Liver (tissue), 8 donors: ENCODE measurements at regions not wholly inside any gene's neighbourhood (a gene's known extent, or its start where the extent isn't known, plus 50 kb on each side); places are given as distances from the start of the nearest gene placed in this dataset.

Source experiments
- DNase-seq: peaks from one replicate; pipeline ENCODE4 v3.0.0-alpha.2; 2017; ENCODE audit warnings: low spot score
- H3K27ac ChIP-seq, 2 donors: one replicate each; pipeline ENCODE4 v1.7.0; 2013; ENCODE audit warnings: inconsistent platforms in 2 of 2, low read length in 2 of 2, control low read depth in 1 of 2, low read depth in 1 of 2, mild to moderate bottlenecking in 1 of 2
- H3K27me3 ChIP-seq, 4 donors: one replicate each; pipeline versions ENCODE4 v1.6.1 to v1.7.0; 2013; ENCODE audit warnings: low read length in 3 of 4, inconsistent platforms in 1 of 4, mild to moderate bottlenecking in 1 of 4, moderate library complexity in 1 of 4; ENCODE audit not compliant: control insufficient read depth in 4 of 4, insufficient read depth in 4 of 4
- H3K36me3 ChIP-seq, 4 donors: one replicate each; pipeline versions ENCODE4 v1.6.1 to v1.7.0; 2013; ENCODE audit warnings: low read length in 3 of 4, mild to moderate bottlenecking in 3 of 4, low read depth in 1 of 4, moderate library complexity in 1 of 4; ENCODE audit not compliant: control insufficient read depth in 4 of 4, insufficient read depth in 3 of 4
- H3K4me1 ChIP-seq, 4 donors: one replicate each; pipeline versions ENCODE4 v1.6.1 to v1.7.0; 2013; ENCODE audit warnings: low read length in 3 of 4, mild to moderate bottlenecking in 3 of 4, moderate library complexity in 1 of 4; ENCODE audit not compliant: control insufficient read depth in 4 of 4, insufficient read depth in 4 of 4
- H3K4me3 ChIP-seq, 3 donors: one replicate each; pipeline versions ENCODE4 v1.6.1 to v1.7.0; 2013; ENCODE audit warnings: low read length in 3 of 3, control low read depth in 1 of 3, low read depth in 1 of 3, mild to moderate bottlenecking in 1 of 3
- H3K9ac ChIP-seq, 2 donors: one replicate each; pipeline ENCODE4 v1.7.0; 2013; ENCODE audit warnings: low read length in 2 of 2, mild to moderate bottlenecking in 2 of 2, moderate library complexity in 2 of 2, control low read depth in 1 of 2, low read depth in 1 of 2
- H3K9me3 ChIP-seq, 4 donors: one replicate each; pipeline versions ENCODE4 v1.6.1 to v1.7.0; 2013; ENCODE audit warnings: low read length in 3 of 4; ENCODE audit not compliant: control insufficient read depth in 4 of 4
- EGR1 ChIP-seq, 2 donors: IDR thresholded peaks; 2 replicates each; pipeline ENCODE4 v1.6.1; 2016 to 2018; ENCODE audit warnings: antibody characterized with exemption in 2 of 2, low read depth in 2 of 2
- FOXA1 ChIP-seq: IDR thresholded peaks from 2 replicates; pipeline ENCODE4 v1.6.1; 2016; ENCODE audit warnings: antibody characterized with exemption
- FOXA2 ChIP-seq: IDR thresholded peaks from 2 replicates; pipeline ENCODE4 v1.6.1; 2016; ENCODE audit warnings: antibody characterized with exemption
- GABPA ChIP-seq, 2 donors: IDR thresholded peaks in 1 of 2; conservative IDR thresholded peaks in 1 of 2; 2 replicates each; pipeline ENCODE4 v1.6.1; 2016; ENCODE audit warnings: antibody characterized with exemption in 2 of 2, mild to moderate bottlenecking in 1 of 2, moderate library complexity in 1 of 2
- HNF4G ChIP-seq: IDR thresholded peaks from 2 replicates; pipeline ENCODE4 v1.6.1; 2016; ENCODE audit warnings: antibody characterized with exemption
- JUND ChIP-seq, 2 donors: IDR thresholded peaks; 2 replicates each; pipeline ENCODE4 v1.6.1; 2016; ENCODE audit warnings: antibody characterized with exemption in 2 of 2
- NR2F2 ChIP-seq: IDR thresholded peaks from 2 replicates; pipeline ENCODE4 v1.6.1; 2016; ENCODE audit warnings: antibody characterized with exemption
- RAD21 ChIP-seq, 2 donors: IDR thresholded peaks; 2 replicates each; pipeline ENCODE4 v1.6.1; 2016; ENCODE audit warnings: antibody characterized with exemption in 2 of 2, mild to moderate bottlenecking in 2 of 2
- RXRA ChIP-seq, 2 donors: IDR thresholded peaks; 2 replicates each; pipeline ENCODE4 v1.6.1; 2017 to 2018; ENCODE audit warnings: antibody characterized with exemption in 2 of 2, mild to moderate bottlenecking in 1 of 2
- TAF1 ChIP-seq: conservative IDR thresholded peaks from 2 replicates; pipeline ENCODE4 v1.6.1; 2016; ENCODE audit warnings: antibody characterized with exemption, mild to moderate bottlenecking
- YY1 ChIP-seq: IDR thresholded peaks from 2 replicates; pipeline ENCODE4 v1.6.1; 2016; ENCODE audit warnings: antibody characterized with exemption, mild to moderate bottlenecking
- whole genome bisulfite sequencing: extraction: QIAGEN DNeasy Blood & Tissue Kit; methylation state at CpG from one replicate; pipeline ENCODE4 v1.1.7; 2013; 5-methylcytosine and 5-hydroxymethylcytosine counted together
- TF ChIP-seq, protein P1 (sequence below): IDR thresholded peaks from 2 replicates; pipeline ENCODE4 v1.6.1; 2016; ENCODE audit warnings: antibody characterized with exemption
- TF ChIP-seq, protein P2 (sequence below): fragments of 150-350 bp; IDR thresholded peaks from 2 replicates; pipeline ENCODE4 v1.5.1; 2017; ENCODE audit warnings: improper control_type of control experiment, low read depth, low read length; ENCODE audit not compliant: missing input control
- TF ChIP-seq, protein P3 (sequence below): IDR thresholded peaks from 2 replicates; pipeline ENCODE4 v1.6.1; 2016; ENCODE audit warnings: antibody characterized with exemption
- TF ChIP-seq, protein P4 (sequence below): IDR thresholded peaks from 2 replicates; pipeline ENCODE4 v1.6.1; 2016; ENCODE audit warnings: antibody characterized with exemption, mild to moderate bottlenecking
- TF ChIP-seq, protein P5 (sequence below): IDR thresholded peaks from 2 replicates; pipeline ENCODE4 v1.6.1; 2016; ENCODE audit warnings: antibody characterized with exemption
- donor health status: healthy.
- donor health status: healthy.
- donor health status: healthy.
- donor health status: healthy.
- donor health status: healthy.

DNA sequence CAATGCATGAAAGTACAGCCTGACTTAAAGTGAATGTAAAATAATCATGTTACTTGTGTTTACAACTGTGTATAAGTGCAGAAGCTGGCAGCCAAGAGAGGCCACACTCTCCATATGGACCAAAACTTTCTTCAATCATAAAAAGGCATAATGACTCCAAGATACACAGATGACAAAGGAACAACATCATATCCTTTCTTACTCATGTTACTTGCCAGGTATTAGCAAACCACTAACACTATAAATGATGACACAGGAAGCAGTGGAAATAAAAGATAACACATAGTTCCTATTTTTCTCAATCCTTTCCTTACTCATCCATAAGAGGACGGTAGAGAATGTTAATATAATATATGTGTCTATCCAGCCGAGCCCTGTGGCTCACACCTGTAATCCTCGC is 400.0 kb upstream of the CDH2 start:
- Histone ChIP-seq H3K4me1 (no peaks in the 10 kb centered on the region), H3K27me3 (no peaks in the 10 kb centered on the region), H3K27ac (no peak overlapping the region), H3K4me3 (no peak overlapping the region), H3K36me3 (no peaks in the 10 kb centered on the region), H3K9me3 (no peaks in the 10 kb centered on the region), H3K9ac (no peak overlapping the region)
- no peak for DNase-seq
- TF ChIP-seq NR2F2: no peak
- no peak for TF ChIP-seq GABPA (IDR thresholded peaks at IDR 0.05 in 1 of 2, conservative IDR thresholded peaks at IDR 0.05 in 1 of 2)
- TF ChIP-seq JUND (IDR thresholded peaks at IDR 0.05): no peak
- TF ChIP-seq, protein P1, sequence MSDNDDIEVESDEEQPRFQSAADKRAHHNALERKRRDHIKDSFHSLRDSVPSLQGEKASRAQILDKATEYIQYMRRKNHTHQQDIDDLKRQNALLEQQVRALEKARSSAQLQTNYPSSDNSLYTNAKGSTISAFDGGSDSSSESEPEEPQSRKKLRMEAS: no peak
- TF ChIP-seq YY1: no peak
- no peak for TF ChIP-seq TAF1
- no peak for TF ChIP-seq EGR1 (IDR thresholded peaks at IDR 0.05; ENCODE audit: low read depth in 2 of 2)
- TF ChIP-seq, protein P2, sequence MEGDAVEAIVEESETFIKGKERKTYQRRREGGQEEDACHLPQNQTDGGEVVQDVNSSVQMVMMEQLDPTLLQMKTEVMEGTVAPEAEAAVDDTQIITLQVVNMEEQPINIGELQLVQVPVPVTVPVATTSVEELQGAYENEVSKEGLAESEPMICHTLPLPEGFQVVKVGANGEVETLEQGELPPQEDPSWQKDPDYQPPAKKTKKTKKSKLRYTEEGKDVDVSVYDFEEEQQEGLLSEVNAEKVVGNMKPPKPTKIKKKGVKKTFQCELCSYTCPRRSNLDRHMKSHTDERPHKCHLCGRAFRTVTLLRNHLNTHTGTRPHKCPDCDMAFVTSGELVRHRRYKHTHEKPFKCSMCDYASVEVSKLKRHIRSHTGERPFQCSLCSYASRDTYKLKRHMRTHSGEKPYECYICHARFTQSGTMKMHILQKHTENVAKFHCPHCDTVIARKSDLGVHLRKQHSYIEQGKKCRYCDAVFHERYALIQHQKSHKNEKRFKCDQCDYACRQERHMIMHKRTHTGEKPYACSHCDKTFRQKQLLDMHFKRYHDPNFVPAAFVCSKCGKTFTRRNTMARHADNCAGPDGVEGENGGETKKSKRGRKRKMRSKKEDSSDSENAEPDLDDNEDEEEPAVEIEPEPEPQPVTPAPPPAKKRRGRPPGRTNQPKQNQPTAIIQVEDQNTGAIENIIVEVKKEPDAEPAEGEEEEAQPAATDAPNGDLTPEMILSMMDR: no peak
- no peak for TF ChIP-seq HNF4G
- TF ChIP-seq RAD21 (IDR thresholded peaks at IDR 0.05): no peak
- TF ChIP-seq FOXA2: no peak
- whole genome bisulfite sequencing: 86% methylated on average over 3 of the region's 3 CpGs

DNA sequence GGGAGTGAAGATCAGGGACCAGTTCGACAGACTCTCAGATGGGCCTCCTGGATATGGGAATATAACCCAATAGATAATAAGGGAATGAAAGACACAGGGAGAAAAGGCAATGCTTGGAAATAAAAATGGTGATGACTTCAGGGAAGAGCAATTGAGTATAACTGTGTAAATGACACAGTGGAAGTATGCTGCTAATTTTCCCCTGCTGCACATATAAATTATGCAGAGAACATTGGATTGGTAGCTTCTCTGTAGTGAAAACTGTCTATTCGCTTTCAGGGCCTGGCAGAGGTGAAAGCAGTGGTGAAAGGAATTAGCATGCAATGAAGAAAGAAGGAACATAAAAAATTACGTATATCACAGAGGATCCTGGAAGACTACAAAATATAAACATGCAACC is 398.2 kb upstream of the CDH2 start:
- Histone ChIP-seq H3K27ac (no peak overlapping the region), H3K36me3 (no peaks in the 10 kb centered on the region), H3K4me3 (no peak overlapping the region), H3K9ac (no peak overlapping the region), H3K4me1 (no peaks in the 10 kb centered on the region), H3K9me3 (no peaks in the 10 kb centered on the region), H3K27me3 (no peaks in the 10 kb centered on the region)
- 81% methylated on average over 3 of the region's 3 CpGs for WGBS
- no peak for TF ChIP-seq GABPA (IDR thresholded peaks at IDR 0.05 in 1 of 2, conservative IDR thresholded peaks at IDR 0.05 in 1 of 2)
- TF ChIP-seq RXRA (IDR thresholded peaks at IDR 0.05): no peak
- no peak for TF ChIP-seq JUND (IDR thresholded peaks at IDR 0.05)
- TF ChIP-seq FOXA2: no peak
- TF ChIP-seq, protein P3, sequence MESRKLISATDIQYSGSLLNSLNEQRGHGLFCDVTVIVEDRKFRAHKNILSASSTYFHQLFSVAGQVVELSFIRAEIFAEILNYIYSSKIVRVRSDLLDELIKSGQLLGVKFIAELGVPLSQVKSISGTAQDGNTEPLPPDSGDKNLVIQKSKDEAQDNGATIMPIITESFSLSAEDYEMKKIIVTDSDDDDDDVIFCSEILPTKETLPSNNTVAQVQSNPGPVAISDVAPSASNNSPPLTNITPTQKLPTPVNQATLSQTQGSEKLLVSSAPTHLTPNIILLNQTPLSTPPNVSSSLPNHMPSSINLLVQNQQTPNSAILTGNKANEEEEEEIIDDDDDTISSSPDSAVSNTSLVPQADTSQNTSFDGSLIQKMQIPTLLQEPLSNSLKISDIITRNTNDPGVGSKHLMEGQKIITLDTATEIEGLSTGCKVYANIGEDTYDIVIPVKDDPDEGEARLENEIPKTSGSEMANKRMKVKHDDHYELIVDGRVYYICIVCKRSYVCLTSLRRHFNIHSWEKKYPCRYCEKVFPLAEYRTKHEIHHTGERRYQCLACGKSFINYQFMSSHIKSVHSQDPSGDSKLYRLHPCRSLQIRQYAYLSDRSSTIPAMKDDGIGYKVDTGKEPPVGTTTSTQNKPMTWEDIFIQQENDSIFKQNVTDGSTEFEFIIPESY: no peak
- TF ChIP-seq, protein P4, sequence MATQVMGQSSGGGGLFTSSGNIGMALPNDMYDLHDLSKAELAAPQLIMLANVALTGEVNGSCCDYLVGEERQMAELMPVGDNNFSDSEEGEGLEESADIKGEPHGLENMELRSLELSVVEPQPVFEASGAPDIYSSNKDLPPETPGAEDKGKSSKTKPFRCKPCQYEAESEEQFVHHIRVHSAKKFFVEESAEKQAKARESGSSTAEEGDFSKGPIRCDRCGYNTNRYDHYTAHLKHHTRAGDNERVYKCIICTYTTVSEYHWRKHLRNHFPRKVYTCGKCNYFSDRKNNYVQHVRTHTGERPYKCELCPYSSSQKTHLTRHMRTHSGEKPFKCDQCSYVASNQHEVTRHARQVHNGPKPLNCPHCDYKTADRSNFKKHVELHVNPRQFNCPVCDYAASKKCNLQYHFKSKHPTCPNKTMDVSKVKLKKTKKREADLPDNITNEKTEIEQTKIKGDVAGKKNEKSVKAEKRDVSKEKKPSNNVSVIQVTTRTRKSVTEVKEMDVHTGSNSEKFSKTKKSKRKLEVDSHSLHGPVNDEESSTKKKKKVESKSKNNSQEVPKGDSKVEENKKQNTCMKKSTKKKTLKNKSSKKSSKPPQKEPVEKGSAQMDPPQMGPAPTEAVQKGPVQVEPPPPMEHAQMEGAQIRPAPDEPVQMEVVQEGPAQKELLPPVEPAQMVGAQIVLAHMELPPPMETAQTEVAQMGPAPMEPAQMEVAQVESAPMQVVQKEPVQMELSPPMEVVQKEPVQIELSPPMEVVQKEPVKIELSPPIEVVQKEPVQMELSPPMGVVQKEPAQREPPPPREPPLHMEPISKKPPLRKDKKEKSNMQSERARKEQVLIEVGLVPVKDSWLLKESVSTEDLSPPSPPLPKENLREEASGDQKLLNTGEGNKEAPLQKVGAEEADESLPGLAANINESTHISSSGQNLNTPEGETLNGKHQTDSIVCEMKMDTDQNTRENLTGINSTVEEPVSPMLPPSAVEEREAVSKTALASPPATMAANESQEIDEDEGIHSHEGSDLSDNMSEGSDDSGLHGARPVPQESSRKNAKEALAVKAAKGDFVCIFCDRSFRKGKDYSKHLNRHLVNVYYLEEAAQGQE: no peak
- TF ChIP-seq, protein P5, sequence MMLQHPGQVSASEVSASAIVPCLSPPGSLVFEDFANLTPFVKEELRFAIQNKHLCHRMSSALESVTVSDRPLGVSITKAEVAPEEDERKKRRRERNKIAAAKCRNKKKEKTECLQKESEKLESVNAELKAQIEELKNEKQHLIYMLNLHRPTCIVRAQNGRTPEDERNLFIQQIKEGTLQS: no peak
- no peak for TF ChIP-seq FOXA1
- no peak for TF ChIP-seq TAF1
- no peak for DNase-seq
